Suppressor macrophage treated with lipopolysaccharide for 4 hours (primary cell): ENCODE measurements at regions not wholly inside any gene's neighbourhood (a gene's known extent, or its start where the extent isn't known, plus 50 kb on each side); places are given as distances from the start of the nearest gene placed in this dataset.
"Not testable (repeated sequence)": the region's sequence is repeated elsewhere in the genome, so short reads cannot be mapped to it uniquely, and the experiment has no call there.

Experiments used
- DNase-seq: peaks from one replicate; pipeline ENCODE4 v3.0.0-alpha.2; 2020

DNA sequence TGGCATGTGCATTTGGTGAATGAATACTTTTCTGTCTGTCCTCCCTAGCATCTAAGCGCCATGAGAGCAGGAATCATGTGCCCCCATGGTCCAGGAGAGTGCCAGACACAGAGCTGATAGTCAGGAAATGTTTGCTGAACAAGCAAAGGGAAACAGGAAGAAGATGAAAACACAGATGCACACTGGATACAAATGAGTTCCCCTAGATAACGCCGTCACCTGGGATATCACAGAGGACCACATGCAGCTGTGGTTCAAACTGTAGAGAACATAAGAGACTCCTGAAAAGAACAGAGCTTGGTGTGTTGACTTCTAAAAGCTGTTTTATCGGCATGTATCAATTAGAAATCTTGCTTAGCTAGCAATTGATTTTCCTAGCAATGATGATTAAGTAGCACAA is 293.7 kb downstream of the BTBD3 start:
- DNase-seq, result no peak

DNA sequence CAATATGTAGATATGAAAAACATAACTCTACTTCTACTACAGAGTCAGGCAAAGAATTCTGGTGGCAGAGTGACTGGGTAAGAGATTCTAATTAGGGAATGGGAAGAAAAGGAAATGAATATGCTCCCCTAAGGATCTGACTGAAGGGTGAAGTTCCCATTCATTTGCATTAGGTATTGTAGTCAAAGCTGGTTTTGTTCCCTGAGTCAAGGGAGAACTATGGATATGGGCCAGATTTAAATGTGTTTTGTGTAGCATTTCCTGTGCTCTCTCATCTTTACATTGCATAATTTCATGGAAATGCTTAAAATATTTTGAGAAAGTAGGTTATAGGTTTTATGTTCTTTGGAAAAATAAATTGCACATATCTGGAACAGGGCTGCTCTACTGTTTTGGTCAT is 299.7 kb downstream of the BTBD3 start:
- no peak for DNase-seq

DNA sequence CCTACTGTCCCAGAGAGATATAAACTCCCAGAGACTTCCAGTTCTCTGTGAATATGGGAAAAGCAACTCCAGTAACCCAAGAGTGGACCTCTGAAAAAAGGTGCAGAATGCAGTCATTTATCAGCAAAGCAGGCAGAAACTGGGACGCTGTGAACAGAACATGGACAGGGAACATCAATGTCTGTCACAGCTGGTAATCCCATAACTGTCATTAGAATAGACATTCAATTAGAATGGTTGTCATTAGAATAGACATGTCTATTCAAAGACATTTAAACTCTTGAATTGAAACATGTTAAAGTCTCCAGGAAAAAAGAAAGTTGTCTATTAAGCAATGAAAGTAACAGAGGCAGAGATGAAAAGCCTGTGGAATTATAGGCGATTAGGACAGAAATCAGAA is 302.1 kb downstream of the BTBD3 start:
- DNase-seq, result no peak

DNA sequence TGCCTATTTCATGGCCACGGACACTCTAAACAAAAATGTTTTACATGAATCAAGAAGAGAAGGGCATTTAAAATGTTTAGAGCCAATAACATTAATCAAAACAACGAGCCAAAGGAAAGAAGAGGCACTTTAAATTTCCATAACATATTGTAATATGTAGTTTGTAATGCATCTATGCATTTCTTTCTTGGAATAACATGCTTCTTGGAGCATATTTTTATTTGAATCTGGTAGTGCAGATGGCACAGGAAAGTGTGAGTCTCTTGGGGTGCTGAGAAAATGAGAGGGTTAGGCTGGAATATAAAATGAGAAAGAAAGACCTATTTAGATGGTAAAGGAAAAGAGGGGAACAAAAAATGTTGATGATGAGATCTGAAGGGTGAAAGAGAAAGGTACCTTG is 305.4 kb downstream of the BTBD3 start:
- DNase-seq, result no peak

DNA sequence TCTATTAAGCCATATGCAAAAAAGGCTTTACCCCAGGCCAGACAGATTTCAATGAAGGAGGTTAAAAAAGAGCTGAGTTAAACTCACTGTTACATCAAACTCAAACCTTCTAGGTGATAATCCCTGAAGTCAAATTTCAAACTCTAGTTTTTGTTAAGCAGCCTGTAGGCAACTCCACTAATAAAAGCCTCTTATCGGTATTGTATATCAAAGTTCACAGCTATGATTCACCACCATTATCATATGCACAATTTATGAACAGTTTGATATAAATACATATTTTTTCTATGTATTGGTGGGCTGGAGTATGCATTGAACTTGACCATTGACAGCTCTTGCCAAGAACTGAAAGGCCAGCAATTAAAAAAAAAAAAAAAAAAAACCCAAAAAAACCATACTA is 308.2 kb downstream of the BTBD3 start:
- DNase-seq, result no peak

DNA sequence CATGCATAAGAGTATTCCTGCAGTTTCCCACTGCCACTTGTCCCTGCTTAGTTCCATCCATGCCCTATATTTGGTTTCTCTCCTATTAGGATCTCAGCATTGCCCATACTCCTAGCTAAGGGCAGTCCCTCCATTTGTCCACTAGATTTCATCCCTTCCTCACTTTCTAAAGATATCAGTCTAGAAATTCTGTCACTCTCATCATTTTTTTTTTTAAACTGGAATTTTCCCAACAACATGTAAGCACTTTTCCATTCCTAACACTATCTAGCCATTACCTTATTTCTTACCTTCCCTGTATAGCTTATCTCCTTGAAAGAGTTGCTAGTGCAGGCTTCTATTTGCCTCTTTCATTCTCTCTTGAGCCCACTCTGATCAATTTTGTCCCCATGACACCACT is 312.2 kb downstream of the BTBD3 start:
- no peak for DNase-seq

DNA sequence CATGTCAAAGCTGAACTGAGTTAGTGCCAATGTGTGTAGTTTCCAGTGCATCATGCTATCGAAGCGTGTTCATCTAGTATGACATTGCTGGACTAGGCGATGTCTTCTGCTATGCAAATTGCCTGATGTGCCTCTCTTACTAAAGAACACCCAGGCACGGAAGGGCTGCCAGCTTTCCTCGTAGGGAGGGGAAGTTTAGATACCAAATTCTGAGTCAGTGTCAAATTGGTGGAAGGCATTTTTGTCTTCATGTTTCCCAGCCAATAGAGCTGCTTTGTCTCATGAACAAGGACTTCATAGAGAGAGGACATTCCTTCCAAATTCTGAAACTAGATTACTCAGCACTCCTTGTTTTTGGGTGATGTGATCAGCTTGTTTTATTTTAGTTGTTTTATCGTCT is 320.1 kb downstream of the BTBD3 start:
- no peak for DNase-seq

DNA sequence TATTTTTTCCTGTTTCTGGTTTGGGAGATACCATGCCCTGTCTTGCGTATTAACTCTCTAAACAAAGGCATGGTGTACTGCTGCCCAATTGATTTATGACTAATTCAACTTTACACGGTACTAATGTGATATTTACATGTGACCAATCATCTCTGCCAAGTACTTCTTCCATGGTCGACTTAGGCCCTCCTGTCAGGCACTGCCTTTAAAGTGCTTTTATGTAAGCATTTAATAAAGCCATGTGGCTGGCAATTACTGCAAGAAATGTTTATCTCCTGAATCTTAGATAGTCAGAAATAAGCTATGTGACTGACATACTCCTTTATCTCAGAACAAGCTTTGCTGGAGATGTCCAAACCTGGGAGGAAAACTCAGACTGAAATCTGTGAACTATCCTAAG is 323.4 kb downstream of the BTBD3 start:
- no peak for DNase-seq

DNA sequence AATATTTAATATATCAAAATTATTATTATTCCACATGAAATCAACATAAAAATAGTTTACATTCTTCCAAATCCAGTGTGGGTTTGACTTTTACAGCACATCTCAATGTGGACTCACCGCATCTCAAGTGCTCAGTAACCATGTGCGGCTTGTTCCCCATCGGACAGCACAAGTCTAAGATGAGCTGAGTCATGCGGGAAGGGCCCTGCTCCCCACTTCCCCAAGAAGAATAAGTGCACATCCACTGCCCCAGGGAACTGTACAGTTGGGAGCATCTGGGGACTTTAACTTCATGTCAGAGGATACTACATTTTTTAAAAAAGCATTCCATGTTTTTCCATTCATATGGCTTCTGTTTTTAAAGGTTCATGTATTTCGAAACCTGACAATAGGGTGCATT is 325.6 kb downstream of the BTBD3 start:
- DNase-seq, result peak; percentile 13

DNA sequence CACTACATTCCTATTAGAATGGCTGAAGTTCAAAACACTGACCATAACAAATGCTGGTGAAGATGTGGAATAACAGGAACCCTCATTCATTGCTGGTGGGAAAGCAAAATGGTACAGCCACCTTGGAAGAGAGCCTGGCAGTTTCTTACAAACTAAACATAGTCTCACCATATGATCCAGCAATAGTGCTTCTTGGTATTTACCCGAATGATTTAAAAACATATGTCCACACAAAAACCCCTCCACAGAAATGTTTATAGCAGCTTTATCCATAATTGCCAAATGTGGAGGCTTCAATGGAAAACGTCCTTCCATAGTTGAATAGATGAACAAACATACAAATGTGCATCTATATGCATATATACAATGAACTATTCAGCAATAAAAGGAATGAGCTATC is 330.8 kb downstream of the BTBD3 start:
- no peak for DNase-seq

DNA sequence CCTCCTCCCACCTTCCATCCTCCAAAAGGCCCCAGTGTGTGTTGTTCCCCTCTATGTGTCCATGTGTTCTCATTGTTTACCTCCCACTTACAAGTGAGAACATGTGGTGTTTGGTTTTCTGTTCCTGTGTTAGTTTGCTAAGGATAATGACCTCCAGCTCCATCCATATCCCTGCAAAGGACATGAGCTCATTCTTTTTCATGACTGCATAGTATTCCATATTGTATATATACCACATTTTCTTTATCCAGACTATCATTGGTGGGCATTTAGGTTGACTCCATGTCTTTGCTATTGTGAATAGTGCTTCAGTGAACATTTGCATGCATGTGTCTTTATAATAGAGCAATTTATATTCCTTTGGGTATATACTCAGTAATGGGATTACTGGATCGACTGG is 333.0 kb downstream of the BTBD3 start:
- DNase-seq, result not testable (repeated sequence)

DNA sequence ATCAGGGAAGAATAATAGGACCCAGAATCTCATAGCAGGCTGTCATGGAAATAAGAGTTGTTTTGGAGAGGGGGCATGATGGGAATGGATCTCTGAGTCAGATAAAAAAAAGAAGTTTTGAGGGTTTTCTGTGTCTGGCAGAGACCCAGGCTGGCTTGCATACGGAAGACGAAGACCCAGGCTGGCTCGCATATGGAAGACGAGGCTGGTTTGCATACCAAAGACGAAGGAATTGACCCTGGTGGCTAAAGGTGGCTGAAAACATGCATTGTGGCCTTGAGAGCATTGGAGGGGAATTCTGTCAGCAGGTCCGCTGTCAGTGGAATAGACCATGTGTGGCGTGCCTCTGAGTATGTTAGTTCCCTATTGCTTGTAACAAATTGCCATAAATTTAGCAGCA is 335.1 kb downstream of the BTBD3 start:
- DNase-seq, result no peak

DNA sequence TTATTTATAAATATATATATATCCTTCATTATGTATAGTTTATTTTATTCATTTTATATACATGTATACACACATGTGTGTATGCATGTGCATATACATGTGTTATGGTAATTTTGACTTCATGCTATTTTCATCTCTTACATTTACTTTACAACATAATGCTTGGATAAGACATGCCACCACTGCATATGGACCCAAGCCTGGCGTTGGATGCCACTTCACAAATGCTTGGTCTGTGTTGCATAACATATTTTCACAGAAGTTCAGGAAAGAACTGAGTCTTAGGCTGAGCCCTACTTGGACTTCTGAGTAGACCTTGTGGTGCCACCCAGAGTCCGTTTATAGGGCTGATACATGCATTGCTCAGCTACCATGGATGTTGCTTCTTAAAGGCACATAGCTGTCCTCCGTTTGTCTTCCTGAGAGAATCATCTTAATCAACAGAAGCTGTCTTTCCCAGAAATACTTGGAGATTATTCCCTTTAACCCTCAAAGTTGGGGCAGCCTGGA is 337.8 kb downstream of the BTBD3 start:
- DNase-seq, result no peak

DNA sequence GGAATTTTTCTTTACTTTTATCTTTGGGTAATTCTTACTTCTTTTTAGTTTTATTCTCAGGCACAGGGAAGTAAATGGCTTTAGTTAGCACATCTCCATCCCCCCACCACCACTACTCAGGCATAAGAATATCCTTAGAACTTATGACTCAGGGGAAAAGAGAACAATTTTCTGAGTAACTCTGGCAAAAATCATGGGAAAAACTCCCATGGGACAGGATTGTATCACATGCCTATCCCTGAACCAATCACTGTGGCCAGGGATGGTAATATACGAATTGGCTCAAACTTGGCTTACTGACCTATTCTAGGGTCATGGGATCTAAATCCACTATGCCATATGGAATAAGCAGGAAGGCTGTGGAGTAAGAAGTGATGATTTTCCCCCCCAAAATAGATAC is 339.1 kb downstream of the BTBD3 start:
- DNase-seq, result no peak

DNA sequence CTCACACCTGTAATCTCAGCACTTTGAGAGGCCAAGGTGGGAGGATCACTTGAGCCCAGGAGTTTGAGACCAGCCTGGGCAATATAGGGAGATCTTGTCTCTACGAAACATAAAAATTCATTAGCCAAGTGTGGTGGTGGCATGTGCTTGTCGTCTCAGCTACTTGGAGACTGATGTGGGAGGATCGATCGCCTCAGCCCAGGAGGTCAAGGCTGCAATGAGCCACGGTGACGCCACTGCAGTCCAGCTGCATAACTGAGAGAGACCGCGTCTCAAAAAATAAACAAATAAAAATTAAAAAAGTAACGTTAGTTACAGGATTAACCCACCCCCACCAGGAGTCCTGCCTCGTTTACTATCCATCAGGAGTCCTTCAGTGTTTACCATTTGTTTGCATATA is 345.1 kb downstream of the BTBD3 start:
- DNase-seq, result no peak

DNA sequence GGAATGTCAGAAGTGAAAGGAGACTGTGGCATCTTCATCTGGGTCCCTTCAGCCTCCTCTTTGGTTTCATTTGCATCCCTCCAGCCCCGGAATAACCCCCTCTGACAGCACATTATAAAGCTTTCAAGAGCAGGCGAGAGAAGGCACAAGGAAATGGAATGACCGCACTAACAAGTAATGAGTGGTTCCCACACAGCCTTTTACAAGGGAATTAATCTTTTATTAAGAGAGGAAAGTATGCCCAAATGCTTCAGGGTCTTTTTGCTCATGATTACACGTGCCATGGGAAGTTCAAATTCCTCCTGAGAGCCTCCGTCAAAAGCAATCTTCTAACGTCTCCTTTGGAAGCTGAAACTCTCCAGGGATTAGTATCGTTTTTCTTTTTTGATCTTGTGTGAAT is 347.0 kb downstream of the BTBD3 start:
- DNase-seq, result no peak

DNA sequence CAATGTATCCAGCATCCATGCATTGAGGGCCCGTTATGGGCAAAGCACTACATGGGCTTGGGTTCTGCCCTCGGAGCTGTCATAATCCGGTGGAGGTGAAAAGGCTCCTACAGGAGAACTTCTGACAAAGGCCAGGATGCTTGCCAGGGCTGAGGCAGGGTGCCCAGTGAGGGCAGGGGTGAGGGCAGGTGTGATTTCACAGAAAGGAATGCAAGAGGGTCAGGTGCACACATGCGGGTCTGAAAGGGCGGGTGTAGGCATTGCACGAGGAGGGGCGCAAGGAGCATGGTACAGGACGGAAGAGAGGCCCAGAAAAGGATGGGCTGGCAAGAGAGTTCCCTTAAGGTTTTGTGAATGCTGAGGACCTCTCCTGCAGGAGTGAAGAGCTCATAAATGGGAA is 348.0 kb downstream of the BTBD3 start:
- DNase-seq, result no peak

DNA sequence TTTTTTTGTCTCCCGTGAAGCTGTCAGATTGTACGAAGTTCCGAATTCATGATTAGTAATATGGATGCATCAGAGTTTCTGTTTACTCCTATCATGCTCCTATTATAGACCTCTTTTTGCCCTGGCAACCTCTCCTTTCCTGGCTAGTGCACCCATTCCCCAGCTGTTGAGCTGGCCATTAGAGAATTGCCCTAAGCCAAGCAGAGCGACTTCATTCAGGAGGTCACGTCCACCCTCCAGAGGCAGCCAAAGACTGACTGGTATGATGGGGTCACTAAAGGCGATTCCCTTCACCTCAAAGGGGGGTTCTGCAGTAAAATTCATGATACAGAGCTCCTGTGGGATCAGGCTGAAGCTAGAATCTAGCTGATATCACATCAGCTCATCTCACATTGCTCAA is 351.9 kb downstream of the BTBD3 start:
- no peak for DNase-seq

DNA sequence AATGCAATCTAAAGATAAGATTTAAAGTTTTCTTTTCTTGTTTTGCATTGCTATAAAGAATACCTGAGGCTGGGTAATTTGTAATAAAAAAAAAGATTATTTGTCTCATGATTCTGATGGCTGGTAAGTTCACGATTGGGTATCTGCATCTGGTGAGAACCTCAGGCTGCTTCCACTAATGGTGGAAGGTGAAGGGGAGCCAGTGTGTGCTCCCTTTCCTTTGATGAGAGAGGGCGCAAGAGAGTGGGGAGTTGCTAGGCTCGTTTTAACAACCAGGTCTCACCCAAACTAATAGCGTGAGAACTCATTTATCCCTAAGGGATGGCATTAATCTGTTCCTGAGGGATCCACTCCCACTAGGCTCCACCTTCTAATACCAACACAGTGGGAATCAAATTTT is 353.2 kb downstream of the BTBD3 start:
- DNase-seq, result no peak

DNA sequence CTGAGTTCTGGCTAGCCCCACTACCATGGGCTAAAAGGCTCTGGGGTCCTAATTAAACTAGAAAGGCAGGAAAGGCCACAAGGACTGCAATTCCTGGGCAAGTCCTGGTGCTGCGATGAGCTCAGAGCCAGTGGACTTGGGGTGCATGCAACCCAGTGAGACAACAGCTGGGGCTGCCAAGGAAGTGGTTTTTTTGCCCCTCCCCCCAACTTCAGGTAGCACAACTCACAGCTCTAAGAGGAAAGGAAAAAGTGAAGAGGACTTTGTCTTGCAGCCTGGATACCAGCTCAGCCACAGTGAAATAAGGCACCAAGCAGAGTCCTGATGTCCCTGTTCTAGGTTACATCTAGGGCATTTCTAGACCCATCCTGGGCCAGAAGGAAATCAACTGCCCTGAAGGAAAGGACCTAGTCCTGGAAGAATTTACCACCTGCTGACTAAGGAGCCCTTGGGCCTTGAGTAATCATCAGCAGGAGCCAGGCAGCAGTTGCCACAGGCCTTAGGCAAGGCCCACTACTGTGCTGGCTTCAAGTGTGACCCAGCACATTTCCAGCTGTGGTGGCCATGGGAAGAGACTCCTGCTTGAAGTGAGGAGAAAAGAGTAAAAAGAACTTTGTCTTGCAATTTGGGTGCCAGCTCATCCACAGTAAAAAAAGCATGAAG is 358.4 kb downstream of the BTBD3 start:
- no peak for DNase-seq

DNA sequence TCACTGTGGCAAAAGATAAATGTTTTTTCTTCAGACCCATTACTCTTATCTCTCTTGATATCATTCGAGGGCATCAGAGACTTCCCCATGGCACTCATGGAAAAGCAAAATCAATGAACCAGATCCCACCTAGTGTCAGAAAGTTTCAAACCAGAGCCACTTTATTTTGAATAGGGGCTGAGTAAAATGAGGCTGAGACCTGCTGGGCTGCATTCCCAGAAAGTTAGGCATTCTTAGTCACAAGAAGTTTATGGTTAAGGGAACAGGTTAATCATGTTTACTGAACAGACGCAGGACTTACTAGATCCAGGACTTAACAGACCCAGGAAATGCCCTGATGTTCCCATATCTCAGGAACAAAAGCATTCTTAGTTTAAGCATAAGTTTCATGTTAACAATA is 369.9 kb downstream of the BTBD3 start:
- DNase-seq, result no peak

DNA sequence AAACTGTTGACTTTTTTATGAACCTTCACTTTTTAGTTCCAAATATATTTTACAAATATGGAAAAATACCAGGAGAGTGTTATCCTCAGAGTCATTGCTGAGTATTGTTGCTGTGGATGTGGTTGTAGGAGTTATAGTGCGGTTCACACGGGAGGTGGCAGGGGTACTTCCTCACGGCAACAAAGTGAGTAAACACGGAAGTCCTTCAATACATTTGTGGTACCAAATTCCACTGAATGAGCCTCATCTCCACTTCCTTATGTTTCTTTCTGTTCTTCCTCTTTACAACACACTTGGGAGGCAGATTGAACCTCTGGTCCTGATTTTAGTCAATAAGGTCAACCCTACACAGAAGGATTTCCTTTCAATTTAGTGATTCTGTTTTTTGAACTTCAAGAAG is 371.8 kb downstream of the BTBD3 start:
- no peak for DNase-seq

DNA sequence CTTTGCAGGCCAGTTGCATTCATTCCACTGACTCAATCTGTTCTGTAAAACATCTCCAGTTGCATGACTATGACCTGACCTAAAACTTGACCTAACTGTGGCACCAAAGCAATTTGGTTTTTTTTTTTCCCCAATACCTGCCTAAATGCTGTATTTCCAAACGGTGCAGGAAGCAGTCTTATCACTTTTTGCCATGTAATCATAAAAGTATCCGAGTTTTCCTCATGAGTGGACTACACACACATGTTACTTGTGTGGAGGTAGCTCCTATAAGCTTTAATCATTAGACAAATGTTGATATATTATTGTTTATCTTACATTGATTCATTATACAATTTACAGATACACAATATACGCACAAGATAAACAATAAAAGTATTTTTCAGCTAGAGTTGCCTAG is 373.7 kb downstream of the BTBD3 start:
- DNase-seq, result no peak

DNA sequence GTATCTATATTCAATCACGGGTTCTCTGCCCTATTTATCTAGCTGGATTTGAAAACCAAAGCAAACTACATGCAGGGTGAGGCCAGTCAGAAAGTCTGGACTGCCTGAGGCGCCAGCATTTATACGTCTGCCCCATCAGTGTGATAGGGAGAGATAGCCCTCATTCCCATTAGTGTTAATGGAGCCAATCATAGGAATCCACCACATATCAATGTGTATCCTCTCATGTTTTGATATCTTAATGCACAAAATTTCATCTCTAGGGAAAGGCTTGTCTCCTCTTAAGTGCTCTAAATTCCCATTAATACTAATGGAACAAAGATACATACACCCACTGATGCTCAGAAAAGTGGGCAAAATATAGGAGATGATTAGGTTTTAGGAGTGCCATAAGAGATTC is 376.2 kb downstream of the BTBD3 start:
- no peak for DNase-seq

DNA sequence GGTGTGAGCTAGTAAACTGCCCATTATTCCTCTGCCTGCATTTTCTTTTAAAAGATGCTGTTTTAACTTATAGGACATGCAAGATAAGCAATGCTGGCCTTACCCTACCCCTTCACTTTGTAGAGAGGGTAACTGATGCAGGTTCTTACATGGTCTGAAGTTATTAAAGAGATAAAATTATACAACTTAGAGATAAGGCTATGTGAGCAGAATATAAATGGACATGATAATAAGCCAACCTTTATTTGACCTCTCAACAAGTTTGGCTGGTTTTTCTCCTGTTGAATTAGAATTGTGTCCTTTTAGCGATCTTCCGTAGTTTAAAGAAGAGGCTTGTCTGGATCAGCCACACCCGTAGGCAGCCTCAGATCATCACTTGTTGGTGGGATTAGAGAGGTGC is 377.0 kb downstream of the BTBD3 start:
- DNase-seq, result no peak
